NCI-H146 (cell line): ENCODE measurements at regions not wholly inside any gene's neighbourhood (a gene's known extent, or its start where the extent isn't known, plus 50 kb on each side); places are given as distances from the start of the nearest gene placed in this dataset.

Experiments used
- DNase-seq: peaks from one replicate; lab custom pipeline; 2025; lab: John Stamatoyannopoulos, UW

DNA sequence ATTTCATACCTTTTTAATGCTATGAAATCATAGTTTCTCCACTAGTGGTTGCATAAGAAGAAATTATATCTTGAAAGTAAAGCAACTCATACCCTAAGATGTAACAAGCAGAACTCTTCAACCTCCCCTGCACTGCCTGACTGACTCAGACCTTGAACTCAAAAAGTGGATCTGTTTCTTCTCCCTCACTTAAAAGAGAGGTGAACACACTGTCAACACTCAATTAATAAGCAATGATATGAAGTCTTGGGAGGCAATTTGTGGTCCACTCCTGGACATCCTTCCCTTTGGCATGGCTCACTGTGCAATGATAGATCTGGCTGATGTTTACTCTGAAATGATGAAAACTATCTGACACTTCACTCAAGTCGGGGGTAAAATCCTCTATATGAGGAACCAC lies 282.0 kb upstream of the DKK2 start:
- DNase-seq, result no peak

DNA sequence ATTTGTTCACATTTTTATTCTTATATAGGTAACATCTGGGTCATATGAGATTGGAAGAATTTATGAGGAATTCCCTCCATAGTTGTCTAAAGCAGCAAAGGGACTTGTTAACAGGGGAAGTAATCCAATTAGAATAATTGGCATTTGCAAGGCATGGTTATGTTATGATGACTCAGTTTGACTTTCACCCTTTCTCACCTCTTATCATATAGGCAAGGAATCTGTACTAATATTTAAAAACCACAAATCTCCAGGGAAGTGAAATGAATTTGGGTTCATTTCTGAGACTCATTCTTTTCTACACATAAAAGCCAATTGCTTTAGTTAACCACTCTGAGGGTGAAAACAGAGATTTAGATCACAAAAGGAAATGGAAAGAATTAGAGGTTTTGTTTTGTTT lies 281.5 kb upstream of the DKK2 start:
- no peak for DNase-seq

DNA sequence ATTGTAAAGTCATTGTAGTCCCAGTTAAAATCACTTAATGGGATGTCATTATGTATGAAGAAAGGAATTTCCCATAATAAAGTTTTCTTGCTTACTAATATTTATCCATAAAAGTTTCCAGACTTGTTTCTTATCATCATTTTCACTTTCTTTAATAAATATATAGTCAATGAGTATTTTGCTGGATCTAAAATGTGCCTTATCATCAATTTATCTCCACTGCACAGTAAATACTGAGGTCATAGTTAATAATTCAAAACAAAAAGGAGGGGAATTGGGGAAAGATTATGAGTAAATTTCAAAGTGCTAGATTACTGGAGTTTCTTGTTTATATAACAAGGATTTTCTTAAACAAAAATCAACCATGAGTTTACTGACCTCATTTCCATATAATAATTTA lies 279.5 kb upstream of the DKK2 start:
- DNase-seq, result no peak

DNA sequence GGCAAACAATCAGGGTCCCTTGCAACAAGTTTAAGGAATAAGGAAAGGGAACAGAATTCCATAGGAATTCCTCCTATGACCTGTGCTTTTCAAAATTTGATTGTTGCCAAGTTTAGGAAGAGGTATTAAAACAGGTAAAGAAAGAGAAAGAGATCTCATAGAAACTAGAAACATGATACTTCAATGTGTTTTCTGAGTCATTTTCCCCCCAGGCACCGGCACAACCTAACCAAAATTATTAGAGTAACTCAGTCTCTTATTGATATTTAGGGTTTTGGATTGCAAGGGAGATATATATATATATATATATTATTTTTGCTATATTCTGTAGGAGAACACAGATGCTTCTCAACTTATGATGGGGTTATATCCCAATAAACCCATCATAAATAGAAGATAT lies 278.0 kb upstream of the DKK2 start:
- no peak for DNase-seq

DNA sequence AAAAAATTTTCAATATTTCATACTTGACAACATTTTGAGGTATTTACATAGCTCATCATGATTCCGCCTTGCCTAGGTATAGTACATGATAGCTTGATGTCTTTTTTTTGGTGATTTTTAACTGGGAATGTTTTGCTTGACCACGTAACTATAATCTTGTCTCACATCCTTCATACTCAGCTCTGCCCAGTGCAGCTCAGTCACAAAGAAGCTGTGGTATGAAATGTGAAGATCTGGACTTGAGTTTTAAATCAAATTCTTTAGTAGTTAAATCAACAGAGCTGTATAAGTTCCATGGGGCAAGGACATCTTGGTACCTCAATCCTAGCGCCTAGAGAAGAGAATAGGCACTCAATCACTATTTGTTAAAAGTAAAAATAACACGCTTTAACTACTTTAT lies 276.3 kb upstream of the DKK2 start:
- no peak for DNase-seq

DNA sequence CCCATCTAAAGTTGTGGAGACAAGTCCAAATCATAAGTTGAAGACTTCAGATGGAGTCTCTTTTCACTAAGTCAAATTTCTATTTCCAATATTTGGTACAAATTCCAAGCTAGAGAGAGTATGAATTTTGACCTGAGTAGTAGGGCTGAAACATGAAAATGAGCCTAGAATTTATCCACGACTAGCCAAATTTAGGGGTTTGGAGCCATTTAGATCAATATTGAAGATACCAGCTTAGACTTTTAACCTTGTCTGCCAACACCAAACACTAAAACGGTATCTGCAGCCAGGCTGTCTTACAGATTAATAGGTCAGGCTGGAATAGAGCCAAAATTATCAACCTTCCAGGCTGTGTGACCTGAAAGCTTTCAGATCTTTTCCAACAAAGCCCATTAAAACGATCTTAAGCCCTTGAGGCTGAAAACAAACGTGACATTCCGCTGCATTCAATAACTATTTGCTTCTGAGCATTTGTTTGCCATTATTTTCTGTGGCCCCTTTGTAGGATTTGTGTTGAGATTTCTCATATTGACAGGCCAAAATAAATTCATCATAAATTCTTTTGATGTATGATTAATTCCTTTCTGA lies 268.7 kb upstream of the DKK2 start:
- DNase-seq, result no peak

DNA sequence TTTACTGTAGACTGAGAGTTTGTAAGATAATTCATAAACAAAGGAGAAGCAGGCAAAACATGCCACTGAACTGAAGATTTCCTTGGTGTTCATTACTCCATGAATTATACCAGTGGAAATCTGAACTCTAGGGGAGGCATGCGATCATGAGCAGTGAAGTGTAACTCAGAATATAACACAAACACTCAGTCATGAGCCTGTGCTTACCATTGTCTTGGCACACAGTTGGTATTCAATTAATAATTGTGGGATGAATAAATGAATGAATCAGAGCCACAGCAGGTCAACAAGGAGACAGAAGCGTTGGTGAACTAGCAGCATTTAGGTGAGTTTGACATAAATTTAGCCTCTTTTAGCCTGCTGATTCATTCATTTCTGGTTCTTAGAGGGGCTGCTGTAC lies 263.5 kb upstream of the DKK2 start:
- no peak for DNase-seq

DNA sequence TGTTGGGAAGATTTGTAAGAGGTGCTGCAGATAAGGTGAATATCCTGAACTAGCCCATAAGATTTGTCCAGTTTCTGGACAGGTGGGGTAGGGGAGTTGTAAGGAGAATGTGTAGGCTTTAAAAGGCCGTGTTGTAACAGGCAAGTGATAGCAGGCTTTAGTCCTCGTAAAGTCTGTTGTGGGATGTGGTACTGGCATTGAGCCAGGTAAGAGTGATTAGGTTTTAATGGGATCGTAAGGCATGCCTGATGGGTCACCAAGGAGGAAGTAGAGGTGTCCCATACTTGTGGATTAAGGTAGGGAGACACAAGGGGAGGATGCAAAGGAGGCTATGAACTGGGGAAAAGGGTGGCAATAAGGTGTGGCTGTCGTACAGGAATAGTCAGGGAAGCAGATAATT lies 256.9 kb upstream of the DKK2 start:
- no peak for DNase-seq

DNA sequence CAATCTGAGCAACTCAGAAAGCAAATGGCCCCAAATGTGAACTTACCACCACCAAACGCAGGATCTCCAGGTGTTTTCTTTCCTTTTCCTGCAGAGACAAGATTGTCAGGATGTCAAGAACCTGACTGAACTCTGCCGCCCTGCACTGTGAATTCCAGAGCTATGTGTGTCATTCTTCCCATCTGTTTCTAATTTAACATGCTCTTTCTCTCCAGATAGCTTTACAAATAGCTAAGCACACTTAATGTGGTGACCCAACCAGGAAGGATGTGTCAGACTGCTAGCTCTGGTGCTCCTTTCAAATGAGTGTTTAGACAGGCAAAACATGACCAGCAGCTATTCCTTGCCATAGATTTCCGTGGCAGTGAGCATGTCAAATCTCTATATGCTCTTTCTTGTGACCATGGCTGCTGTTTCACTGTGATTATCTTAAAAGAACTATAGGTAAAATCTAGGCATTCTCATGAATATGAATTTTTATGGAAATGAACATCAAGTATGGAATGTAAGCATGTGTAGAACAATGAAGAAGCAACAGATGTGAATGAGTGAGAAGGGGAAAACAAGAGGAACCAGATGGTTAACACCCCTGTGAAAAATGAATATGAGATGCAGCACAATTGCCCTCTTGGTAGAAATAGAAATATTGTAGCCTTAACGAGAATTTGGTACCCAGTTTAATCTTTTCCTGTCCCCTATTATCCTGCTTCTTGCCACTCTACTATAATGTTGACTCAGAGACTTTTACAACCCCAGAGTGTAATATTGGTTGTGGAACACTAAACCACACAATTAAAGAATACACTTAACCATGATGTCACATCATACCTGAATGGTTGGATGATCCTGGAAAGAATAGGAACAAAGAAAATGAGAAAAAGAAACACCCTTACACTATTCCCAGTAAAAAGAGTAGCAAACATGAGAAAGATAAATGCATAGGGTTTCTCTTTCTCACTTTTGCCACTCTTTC lies 247.8 kb upstream of the DKK2 start:
- no peak for DNase-seq

DNA sequence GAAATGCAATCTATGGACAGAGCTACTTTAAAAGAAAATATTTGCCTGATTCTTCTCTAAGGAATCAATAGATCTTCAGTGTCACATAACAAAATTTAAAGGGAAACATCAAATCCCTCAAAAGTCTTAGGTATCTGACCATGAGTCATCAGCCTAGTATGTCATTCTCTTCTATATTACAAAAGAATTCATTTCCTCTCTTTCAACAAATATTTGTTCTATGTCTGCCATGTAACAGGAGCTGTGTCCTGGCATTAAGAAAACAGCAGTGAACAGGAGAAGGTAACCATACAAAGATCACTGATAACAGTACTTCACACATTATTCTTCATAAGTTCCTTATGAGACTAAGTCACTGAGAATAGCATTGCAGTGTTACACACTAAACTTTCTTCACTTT lies 243.6 kb upstream of the DKK2 start:
- DNase-seq, result no peak

DNA sequence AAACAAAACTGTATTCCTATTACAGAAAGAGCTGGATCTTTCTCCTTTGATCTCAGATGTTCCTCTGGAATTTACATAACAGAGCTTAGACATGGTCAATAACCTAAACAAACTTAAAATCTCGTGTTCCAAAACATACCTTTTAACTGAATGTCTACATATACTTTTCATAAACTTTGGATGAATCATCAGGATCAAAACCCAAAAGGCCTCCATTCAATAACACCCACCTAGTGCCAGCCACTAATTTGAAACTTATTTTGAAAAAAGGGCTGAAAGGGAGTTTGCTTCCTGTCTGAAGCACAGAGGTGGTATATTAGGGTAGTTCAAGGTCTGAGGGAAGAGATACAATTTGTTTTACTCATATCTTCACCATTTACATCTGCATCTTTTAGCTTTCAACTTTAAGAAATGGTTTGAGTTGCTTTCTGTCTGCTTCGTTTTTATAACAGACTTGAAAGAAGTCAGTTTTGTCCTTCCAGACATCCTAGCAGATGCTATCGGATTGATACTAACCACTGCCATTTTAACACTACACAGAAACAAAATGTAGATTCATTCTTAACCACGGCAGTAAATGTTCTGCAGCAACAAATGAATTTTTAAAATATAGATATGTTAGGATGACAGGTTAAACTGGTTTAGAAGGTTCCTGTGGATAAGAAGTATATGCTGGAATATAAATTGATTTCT lies 242.8 kb upstream of the DKK2 start:
- no peak for DNase-seq

DNA sequence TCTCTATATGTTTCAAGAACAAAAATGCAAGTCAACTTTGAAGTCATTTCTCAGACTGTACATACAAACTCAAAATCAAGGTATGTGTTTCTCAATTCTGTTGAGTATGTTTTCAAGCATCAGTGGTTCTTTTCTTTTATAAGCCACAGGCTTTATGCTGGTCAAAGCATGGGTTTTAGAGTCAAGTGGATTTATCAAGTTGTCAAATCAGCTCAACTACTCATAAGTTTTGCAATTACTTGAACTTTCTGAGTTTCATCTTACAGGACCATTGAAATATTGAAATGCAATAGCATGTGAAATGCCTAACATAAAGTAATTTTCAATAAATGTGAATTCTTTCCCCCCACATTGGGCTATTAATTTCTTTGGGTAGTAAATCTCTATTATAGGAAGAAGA lies 239.9 kb upstream of the DKK2 start:
- no peak for DNase-seq

DNA sequence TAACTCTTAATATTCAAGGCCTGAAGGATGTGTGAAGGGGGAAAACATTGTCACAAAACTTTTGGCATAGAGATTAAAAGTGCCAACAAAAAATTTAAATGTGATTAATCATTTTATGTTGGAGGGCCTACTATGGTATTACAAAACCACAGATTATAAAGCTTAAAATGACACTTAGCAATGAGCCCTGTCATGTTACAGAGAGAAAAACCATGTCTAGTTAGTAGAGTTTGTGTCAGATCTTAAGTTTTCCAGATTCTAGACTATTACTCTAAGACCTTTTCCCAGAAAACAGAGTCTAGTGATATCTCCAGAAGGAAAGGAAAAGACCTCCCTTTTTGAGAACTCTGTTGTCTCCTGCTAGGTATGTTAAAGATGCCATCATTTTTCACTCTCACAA lies 239.1 kb upstream of the DKK2 start:
- DNase-seq, result no peak

DNA sequence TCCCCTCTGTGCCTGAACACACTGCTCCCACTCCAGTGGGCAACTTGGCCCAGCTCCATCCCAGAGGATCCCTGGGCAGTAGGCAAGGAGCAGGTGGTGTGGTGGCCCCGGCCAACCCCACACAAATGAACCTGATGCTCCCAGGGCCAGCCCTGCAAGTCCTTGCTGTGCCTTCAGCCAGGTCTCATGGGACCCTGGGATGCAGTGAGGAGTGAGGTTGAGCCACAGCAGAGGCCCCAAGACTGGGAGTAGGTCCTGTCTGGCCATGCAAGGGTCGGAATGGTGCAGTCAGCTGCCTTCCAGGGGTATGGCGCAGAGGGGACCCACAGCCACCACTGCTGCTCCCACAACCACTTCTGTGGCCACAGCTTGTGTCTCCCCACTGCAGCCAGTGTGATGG lies 234.5 kb upstream of the DKK2 start:
- no peak for DNase-seq

DNA sequence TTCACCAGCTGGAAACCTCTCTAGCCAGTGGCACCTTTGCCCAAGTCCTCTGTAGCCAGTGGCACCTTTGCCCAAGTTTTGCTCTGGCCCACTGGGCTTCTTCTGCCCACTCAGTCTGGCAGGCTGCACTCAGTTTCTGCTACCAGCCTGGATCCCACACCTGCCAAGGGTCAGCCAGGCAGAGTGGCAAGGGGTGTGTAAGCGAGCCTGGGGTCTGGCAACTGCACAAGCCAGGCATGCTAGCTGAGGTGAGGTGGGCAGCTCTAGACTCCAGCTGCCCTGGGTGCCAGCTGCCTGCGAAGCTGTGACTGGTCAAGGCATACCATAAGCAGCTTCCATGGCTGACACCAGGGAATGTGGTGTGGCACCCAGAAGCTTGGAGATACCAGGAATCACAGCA lies 233.1 kb upstream of the DKK2 start:
- no peak for DNase-seq

DNA sequence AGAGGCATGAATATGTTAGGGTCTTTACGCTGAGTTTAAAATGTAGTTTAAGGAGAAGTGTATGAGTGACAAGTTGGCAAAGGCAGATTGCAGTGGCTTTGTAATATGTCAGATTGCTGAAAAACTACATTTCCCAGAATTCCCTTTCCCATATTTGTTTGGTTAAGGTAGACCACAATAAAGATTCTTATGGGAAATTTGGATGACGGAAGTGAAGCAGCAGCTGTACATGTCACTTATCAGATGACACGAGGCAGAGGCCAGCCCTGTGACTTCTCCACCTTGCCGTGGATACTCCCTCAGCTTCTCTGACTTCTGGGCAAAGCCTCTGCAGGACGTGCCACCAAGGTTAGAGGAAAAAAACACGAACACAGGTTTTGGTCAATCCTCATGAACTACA lies 229.7 kb upstream of the DKK2 start:
- DNase-seq, result no peak

DNA sequence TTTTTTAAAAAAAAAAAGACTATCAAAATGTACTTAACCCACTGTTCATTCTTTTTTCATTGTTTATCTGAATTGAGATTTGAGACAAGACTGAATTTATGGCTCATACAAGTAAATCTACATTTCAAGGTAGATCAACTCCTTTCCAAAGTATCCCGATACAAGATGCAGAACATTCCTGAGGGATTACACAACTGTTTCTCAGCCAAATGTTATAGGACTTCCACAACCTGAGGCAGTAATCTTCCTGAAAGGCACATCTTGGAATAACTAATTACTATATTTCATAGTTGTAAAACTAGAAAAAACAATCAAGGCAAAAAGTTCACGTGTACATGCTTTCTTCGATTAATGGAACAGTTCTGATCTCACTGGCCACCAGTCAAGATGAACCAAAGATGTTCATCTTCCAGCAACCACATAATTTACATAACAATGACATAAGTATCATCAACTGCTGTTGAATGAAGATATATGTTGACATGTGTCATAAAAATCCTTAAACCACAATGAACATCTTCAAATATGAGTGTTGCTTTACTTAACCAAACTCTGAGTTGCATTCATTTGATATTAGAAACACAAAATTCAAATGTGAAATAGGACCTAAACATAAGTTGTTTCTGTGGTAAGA lies 225.2 kb upstream of the DKK2 start:
- DNase-seq, result no peak

DNA sequence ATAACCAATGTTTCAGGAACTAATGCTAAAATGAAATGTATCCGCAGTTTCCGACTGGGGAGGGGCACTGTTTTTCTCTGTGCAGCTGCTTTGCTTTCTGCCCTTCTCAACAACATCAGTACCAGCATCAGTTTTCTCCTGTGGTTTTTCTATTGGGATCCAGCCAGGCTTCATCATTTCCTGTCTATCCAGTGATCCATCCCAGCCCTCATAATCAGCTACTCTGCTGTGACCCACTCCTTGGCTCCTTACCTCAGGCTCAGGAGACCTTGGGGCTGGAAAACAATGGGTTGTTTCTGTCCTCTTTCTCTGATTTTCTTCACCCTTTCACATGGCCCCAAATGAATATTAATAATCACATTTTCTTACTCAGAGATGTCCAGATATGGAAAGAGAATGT lies 222.2 kb upstream of the DKK2 start:
- DNase-seq, result no peak

DNA sequence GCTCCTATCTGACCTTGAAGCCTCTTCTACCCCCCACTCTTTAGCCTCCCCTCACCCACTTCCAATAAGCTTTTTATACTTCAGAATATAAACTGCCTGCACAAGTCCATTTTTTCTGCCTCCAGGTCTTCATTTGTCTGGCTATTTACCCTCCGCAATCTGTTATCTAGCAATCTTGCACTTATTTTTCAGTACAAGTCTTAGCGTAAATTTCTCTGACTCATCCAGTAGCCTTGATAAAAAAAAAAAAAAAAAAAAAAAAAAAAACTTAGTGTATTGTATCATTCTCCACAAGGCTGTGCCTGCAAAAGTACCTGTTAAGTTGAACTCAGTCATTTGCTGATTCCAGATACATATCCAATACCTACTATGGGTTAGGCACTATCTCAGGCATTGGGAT lies 219.5 kb upstream of the DKK2 start:
- no peak for DNase-seq

DNA sequence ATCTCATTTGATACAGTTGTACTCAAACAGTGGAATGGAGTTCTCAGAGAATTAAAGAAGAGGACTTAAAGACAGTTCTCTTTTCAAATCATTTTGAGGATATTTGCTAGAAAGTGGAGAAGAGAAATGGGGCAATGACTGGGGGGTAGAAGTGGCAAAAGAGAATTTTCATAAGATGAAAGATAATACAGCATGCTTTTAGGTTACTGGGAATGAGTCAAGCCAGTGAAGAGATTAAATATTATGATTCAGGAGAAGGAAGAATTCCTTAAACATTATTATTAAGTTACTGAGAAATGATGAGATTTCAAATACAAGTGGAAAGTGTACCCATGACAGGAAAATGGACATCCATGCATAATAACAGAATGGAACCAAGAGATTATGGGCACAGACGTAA lies 219.0 kb upstream of the DKK2 start:
- DNase-seq, result no peak

DNA sequence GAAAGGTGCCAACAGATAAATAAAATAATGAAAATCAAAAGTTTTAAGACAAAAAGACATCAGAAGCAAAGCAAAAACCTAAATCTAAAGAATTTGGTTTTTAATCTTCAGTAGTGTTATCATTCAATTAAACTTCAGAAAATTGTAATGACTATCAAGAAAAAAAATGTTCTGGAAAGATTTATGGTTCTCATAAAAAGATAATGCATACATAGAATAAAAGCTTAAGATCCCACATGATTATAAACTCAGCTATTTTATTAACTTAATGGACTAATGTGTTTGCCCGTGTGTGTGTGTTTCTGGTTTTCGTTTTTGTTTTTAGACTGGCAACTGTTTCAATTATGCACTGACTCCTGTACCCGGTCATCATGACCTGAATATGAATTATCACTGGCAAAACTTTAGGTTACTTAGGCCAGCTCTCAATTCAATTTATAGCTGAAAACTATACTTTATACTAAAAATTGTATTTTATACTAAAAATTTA lies 217.5 kb upstream of the DKK2 start:
- no peak for DNase-seq

DNA sequence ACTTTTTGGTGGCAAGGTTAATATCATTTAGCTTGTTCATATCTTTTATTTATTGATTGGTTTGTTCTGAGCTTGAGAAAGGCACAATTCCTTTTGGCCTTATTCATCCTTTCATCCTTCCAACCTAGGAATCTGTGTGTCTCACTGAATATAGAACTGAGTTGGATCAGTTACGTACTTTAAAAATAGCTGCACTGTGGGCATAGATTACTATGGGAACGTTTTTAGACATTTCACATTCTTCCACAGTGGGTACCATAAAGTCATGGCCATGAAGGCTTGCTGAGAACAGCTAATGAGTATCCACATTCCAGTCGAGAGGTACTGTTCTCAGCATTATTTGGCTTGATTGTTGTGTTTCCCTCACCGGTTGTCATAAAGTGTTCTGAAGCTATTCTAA lies 217.0 kb upstream of the DKK2 start:
- DNase-seq, result no peak

DNA sequence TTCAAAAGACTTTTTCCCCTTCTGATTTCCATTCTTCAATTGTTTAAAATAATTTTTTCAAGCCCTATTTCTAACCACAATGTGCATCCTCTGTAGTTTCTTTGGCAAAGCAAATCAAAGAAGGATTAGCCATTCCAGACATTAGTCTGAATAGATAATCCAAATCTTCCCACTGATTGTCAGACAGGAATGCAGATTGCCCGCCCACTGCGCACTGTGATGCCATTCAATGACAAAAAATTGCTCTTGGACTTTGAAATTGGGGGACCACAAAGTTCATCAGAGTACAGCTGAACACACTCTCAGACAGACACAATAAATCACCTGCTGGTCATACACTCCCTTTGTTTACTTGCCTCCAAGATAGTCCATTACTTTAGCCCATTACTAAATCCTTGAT lies 216.5 kb upstream of the DKK2 start:
- no peak for DNase-seq
